IMR-90 (cell line): ENCODE measurements at regions not wholly inside any gene's neighbourhood (a gene's known extent, or its start where the extent isn't known, plus 50 kb on each side); places are given as distances from the start of the nearest gene placed in this dataset.

ENCODE experiments used
- ATAC-seq: fragments of 200-7000 bp; cut with Tn5 transposase; 2 replicates; pipeline ENCODE4 v1.9.1; 2020; ENCODE audit warnings: low read depth, mild to moderate bottlenecking, moderate library complexity
- BruUV-seq: library from RNA; stranded (reverse); fragments of 400-500 nt; replicated peaks from 2 replicates; lab custom pipeline; 2021; lab: Mats Ljungman, UMichigan
- CTCF ChIA-PET: fragments of 300-600 bp; formaldehyde crosslinking; extraction: SDS; loops from one replicate; lab custom pipeline; 2021; ENCODE audit warnings: antibody characterized with exemption; lab: Yijun Ruan, JAX
- POLR2A ChIA-PET: fragments of 300-600 bp; sonication (Branson Sonifier 250); formaldehyde crosslinking; loops from one replicate; lab custom pipeline; 2022; ENCODE audit warnings: antibody characterized with exemption; ENCODE audit not compliant: unreplicated experiment; lab: Charles Lee
- DNase-seq: peaks from one replicate; pipeline ENCODE4 v3.0.0; 2013
- H2AFZ ChIP-seq: replicated peaks from 2 replicates; pipeline ENCODE3; 2013; ENCODE audit warnings: low read length, mild to moderate bottlenecking; ENCODE audit not compliant: poor library complexity
- H2AK5ac ChIP-seq: 2 replicates; pipeline ENCODE4 v1.6.1; 2013; ENCODE audit warnings: low read depth, low read length, inconsistent platforms
- H2AK9ac ChIP-seq: replicated peaks from 2 replicates; pipeline ENCODE3; 2013; ENCODE audit warnings: mild to moderate bottlenecking, low read depth, low read length, moderate library complexity; ENCODE audit not compliant: poor library complexity
- H2BK120ac ChIP-seq: 2 replicates; pipeline ENCODE4 v1.6.1; 2013; ENCODE audit warnings: low read depth, low read length, inconsistent platforms
- H2BK15ac ChIP-seq: 3 replicates; pipeline ENCODE4 v1.6.1; 2013; ENCODE audit warnings: low read depth, low read length, inconsistent platforms
- H2BK20ac ChIP-seq: 2 replicates; pipeline ENCODE4 v1.6.1; 2013; ENCODE audit warnings: low read depth, mild to moderate bottlenecking, inconsistent platforms, low read length, moderate library complexity
- H2BK5ac ChIP-seq: 2 replicates; pipeline ENCODE4 v1.6.1; 2013; ENCODE audit warnings: mild to moderate bottlenecking, low read depth, low read length, inconsistent platforms; ENCODE audit not compliant: poor library complexity, severe bottlenecking
- H3K14ac ChIP-seq: replicated peaks from 2 replicates; pipeline ENCODE4 v1.6.1; 2013; ENCODE audit warnings: low read depth, low read length, inconsistent platforms
- H3K18ac ChIP-seq: 2 replicates; pipeline ENCODE4 v1.6.1; 2013; ENCODE audit warnings: low read depth, low read length, control low read depth
- H3K23ac ChIP-seq: 2 replicates; pipeline ENCODE4 v1.6.1; 2013; ENCODE audit warnings: low read depth, low read length, inconsistent platforms
- H3K27ac ChIP-seq: 2 replicates; pipeline ENCODE4 v1.5.1; 2013; ENCODE audit warnings: mild to moderate bottlenecking, control low read depth, low read length; ENCODE audit not compliant: insufficient read depth
- H3K27me3 ChIP-seq: 2 replicates; pipeline ENCODE4 v1.6.1; 2013; ENCODE audit warnings: low read length; ENCODE audit not compliant: control insufficient read depth, insufficient read depth
- H3K36me3 ChIP-seq: 2 replicates; pipeline ENCODE4 v1.6.1; 2013; ENCODE audit warnings: low read length, mixed read lengths; ENCODE audit not compliant: control insufficient read depth, insufficient read depth
- H3K4ac ChIP-seq: 2 replicates; pipeline ENCODE4 v1.6.1; 2013; ENCODE audit warnings: low read depth, low read length, inconsistent platforms
- H3K4me1 ChIP-seq: 2 replicates; pipeline ENCODE4 v1.6.1; 2013; ENCODE audit warnings: low read length, mixed read lengths; ENCODE audit not compliant: control insufficient read depth, insufficient read depth
- H3K4me2 ChIP-seq: 2 replicates; pipeline ENCODE4 v1.6.1; 2013; ENCODE audit warnings: low read depth, mild to moderate bottlenecking, control low read depth, low read length, moderate library complexity
- H3K4me3 ChIP-seq: 2 replicates; pipeline ENCODE4 v1.5.1; 2013; ENCODE audit warnings: low read depth, mild to moderate bottlenecking, control low read depth, low read length, moderate library complexity; ENCODE audit not compliant: insufficient read depth
- H3K56ac ChIP-seq: 2 replicates; pipeline ENCODE4 v1.6.1; 2013; ENCODE audit warnings: low read length, inconsistent platforms; ENCODE audit not compliant: insufficient read depth; ENCODE audit errors: extremely low read depth
- H3K79me1 ChIP-seq, 2 experiments: 2 replicates each; pipeline ENCODE4 v1.6.1; 2013; ENCODE audit warnings: low read length in 2 of 2, inconsistent platforms in 1 of 2, low read depth in 1 of 2
- H3K9ac ChIP-seq: 2 replicates; pipeline ENCODE4 v1.6.1; 2013; ENCODE audit warnings: low read depth, low read length, control low read depth
- H3K9me1 ChIP-seq: 2 replicates; pipeline ENCODE4 v1.6.1; 2013; ENCODE audit warnings: low read length, inconsistent platforms; ENCODE audit not compliant: insufficient read depth
- H3K9me3 ChIP-seq: 2 replicates; pipeline ENCODE4 v1.6.1; 2013; ENCODE audit warnings: low read length; ENCODE audit not compliant: control insufficient read depth, insufficient read depth
- H4K20me1 ChIP-seq: 2 replicates; pipeline ENCODE4 v1.6.1; 2013; ENCODE audit warnings: low read length, inconsistent platforms; ENCODE audit not compliant: insufficient read depth
- H4K5ac ChIP-seq: 2 replicates; pipeline ENCODE4 v1.6.1; 2013; ENCODE audit warnings: mild to moderate bottlenecking, low read depth, low read length, control low read depth
- H4K8ac ChIP-seq, 2 experiments: 2 replicates each; pipeline ENCODE4 v1.6.1; 2013; ENCODE audit warnings: low read depth in 2 of 2, low read length in 2 of 2, control low read depth in 1 of 2, inconsistent platforms in 1 of 2
- H4K91ac ChIP-seq: 2 replicates; pipeline ENCODE4 v1.6.1; 2013; ENCODE audit warnings: low read depth, low read length, inconsistent platforms; ENCODE audit not compliant: insufficient read depth
- BHLHE40 ChIP-seq: fragments of 150-350 bp; IDR thresholded peaks from 2 replicates; pipeline ENCODE4 v1.6.1; 2016; ENCODE audit warnings: mild to moderate bottlenecking, low read depth, low read length
- CHD1 ChIP-seq: IDR thresholded peaks from 2 replicates; pipeline ENCODE4 v1.6.1; 2012; ENCODE audit warnings: low read depth, low read length, improper control_type of control experiment
- CTCF ChIP-seq: conservative IDR thresholded peaks from 2 replicates; pipeline ENCODE4 v1.5.1; 2012; ENCODE audit warnings: mild to moderate bottlenecking, low read depth, low read length, improper control_type of control experiment
- ELK1 ChIP-seq: fragments of 150-350 bp; IDR thresholded peaks from 2 replicates; pipeline ENCODE4 v1.6.1; 2016; ENCODE audit warnings: low read depth, mild to moderate bottlenecking, low read length, moderate library complexity, borderline replicate concordance
- FOS ChIP-seq: fragments of 150-350 bp; IDR thresholded peaks from 2 replicates; pipeline ENCODE4 v1.6.1; 2016; ENCODE audit warnings: low read depth, low read length
- MAFK ChIP-seq: IDR thresholded peaks from 2 replicates; pipeline ENCODE4 v1.6.1; 2012; ENCODE audit warnings: low read depth, low read length, improper control_type of control experiment
- MAZ ChIP-seq: IDR thresholded peaks from 2 replicates; pipeline ENCODE4 v1.6.1; 2012; ENCODE audit warnings: low read depth, mild to moderate bottlenecking, low read length, improper control_type of control experiment, moderate library complexity, borderline replicate concordance
- MXI1 ChIP-seq: IDR thresholded peaks from 2 replicates; pipeline ENCODE4 v1.6.1; 2012; ENCODE audit warnings: low read depth, mild to moderate bottlenecking, low read length, moderate library complexity, borderline replicate concordance
- RAD21 ChIP-seq: IDR thresholded peaks from 2 replicates; pipeline ENCODE4 v1.6.1; 2012; ENCODE audit warnings: low read length, improper control_type of control experiment
- RCOR1 ChIP-seq: IDR thresholded peaks from 2 replicates; pipeline ENCODE4 v1.6.1; 2012; ENCODE audit warnings: mild to moderate bottlenecking, low read length, improper control_type of control experiment; ENCODE audit not compliant: insufficient replicate concordance
- RFX5 ChIP-seq: IDR thresholded peaks from 2 replicates; pipeline ENCODE4 v1.8.0; 2012; ENCODE audit warnings: low read depth, mild to moderate bottlenecking, low read length, moderate library complexity
- SMC3 ChIP-seq: fragments of 150-350 bp; IDR thresholded peaks from 2 replicates; pipeline ENCODE4 v1.6.1; 2016; ENCODE audit warnings: low read depth, mild to moderate bottlenecking, antibody characterized with exemption, low read length, moderate library complexity
- USF2 ChIP-seq: fragments of 150-350 bp; IDR thresholded peaks from 2 replicates; pipeline ENCODE4 v1.6.1; 2017; ENCODE audit warnings: mild to moderate bottlenecking, antibody characterized with exemption, low read length, low read depth
- dilution Hi-C: fragments of 300-500 bp; cut with HindIII; formaldehyde crosslinking; loops from one replicate; pipeline ENCODE4 v1.14.3; 2018; ENCODE audit warnings: low sequenced_read_pairs; ENCODE audit not compliant: unreplicated experiment
- in situ Hi-C: fragments of 300-500 bp; cut with MboI; formaldehyde crosslinking; loops from 3 replicates; pipeline ENCODE4 v1.14.3; 2019; ENCODE audit warnings: low sequenced_read_pairs, inconsistent platforms, mixed read lengths
- intact Hi-C: fragments of 100-400 bp; cut with micrococcal nuclease; formaldehyde crosslinking; loops from 2 replicates; pipeline ENCODE4 v1.10.0; 2022

GRCh38 chr13:70191034-70191433 lies 82.8 kb upstream of the KLHL1 start:
- Histone ChIP-seq H3K4me3 (no peak overlapping the region), H3K36me3 (no peaks in the 10 kb centered on the region), H4K8ac (no peak overlapping the region), H2BK15ac (no peak overlapping the region), H2BK20ac (no peak overlapping the region), H3K79me1 (no peaks in the 10 kb centered on the region), H2BK120ac (no peak overlapping the region), H3K23ac (no peak overlapping the region), H4K5ac (no peak overlapping the region), H3K4me1 (no peaks in the 10 kb centered on the region), H3K14ac (no peak overlapping the region), H2AK9ac (no peak overlapping the region), H4K20me1 (no peaks in the 10 kb centered on the region), H2AK5ac (no peak overlapping the region), H3K27ac (no peak overlapping the region), H4K91ac (no peak overlapping the region), H3K9me3 (0 out of 2 replicates have a peak, but pooled peaks cover 2% of the 10 kb centered on the region), H3K9ac (no peak overlapping the region), H3K4ac (no peak overlapping the region), H3K27me3 (no peaks in the 10 kb centered on the region), H2BK5ac (no peak overlapping the region), H3K56ac (no peak overlapping the region), H3K4me2 (no peak overlapping the region), H3K9me1 (no peaks in the 10 kb centered on the region), H2AFZ (no peak overlapping the region), H3K18ac (no peak overlapping the region)
- dilution Hi-C loops (no loop called here), intact Hi-C loops (no loop called here), in situ Hi-C loops (no loop called here)
- ATAC-seq (no peak), DNase-seq (no peak)
- TF ChIP-seq FOS = no peak
- TF ChIP-seq SMC3 = no peak
- no peak for TF ChIP-seq RAD21
- TF ChIP-seq BHLHE40 = no peak
- TF ChIP-seq RFX5 = no peak
- TF ChIP-seq CHD1 = no peak
- no peak for TF ChIP-seq RCOR1
- TF ChIP-seq CTCF = no peak
- no peak for TF ChIP-seq MXI1
- TF ChIP-seq USF2 = no peak
- no peak for TF ChIP-seq ELK1
- no peak for TF ChIP-seq MAFK
- no peak for TF ChIP-seq MAZ
- ChIA-PET POLR2A (no interaction called here), CTCF (no interaction called here)
- no TSS peak for BruUV-seq
